ENCODE measurements at regions not wholly inside any gene's neighbourhood (a gene's known extent, or its start where the extent isn't known, plus 50 kb on each side); places are given as distances from the start of the nearest gene placed in this dataset.

GRCh38 chr7:83873459-83873858 is 224.5 kb upstream of the SEMA3E start:
- TF ChIP-seq CTCF (conservative IDR thresholded peaks at IDR 0.05; ENCODE audit: low read length) (no peak), EZH2phosphoT487 (IDR thresholded peaks at IDR 0.05; ENCODE audit: borderline replicate concordance, low read depth, low read length) (no peak)
